Panc1 (cell line): ENCODE measurements at regions not wholly inside any gene's neighbourhood (a gene's known extent, or its start where the extent isn't known, plus 50 kb on each side); places are given as distances from the start of the nearest gene placed in this dataset.

Source experiments
- POLR2AphosphoS5 ChIP-seq: IDR thresholded peaks from 2 replicates; pipeline ENCODE4 v1.6.1; 2012; ENCODE audit warnings: mild to moderate bottlenecking, low read depth, low read length, moderate library complexity
- SIN3A ChIP-seq: IDR thresholded peaks from 2 replicates; pipeline ENCODE4 v1.6.1; 2012; ENCODE audit warnings: low read depth, mild to moderate bottlenecking, low read length, moderate library complexity, borderline replicate concordance; ENCODE audit not compliant: insufficient read depth
- TCF7L2 ChIP-seq: IDR thresholded peaks from 2 replicates; pipeline ENCODE4 v1.6.1; 2011; ENCODE audit warnings: mild to moderate bottlenecking, low read depth, low read length, inconsistent platforms
- TF ChIP-seq, protein P1 (sequence below): fragments of 450-650 bp; IDR thresholded peaks from 2 replicates; pipeline ENCODE4 v1.5.1; 2017; ENCODE audit warnings: mild to moderate bottlenecking
- TF ChIP-seq, protein P2 (sequence below), 2 experiments: IDR thresholded peaks; 2 replicates each; pipeline ENCODE4 v1.6.1; 2011 to 2012; ENCODE audit warnings: low read depth in 2 of 2, control low read depth in 1 of 2, low read length in 1 of 2, mild to moderate bottlenecking in 1 of 2, moderate library complexity in 1 of 2; ENCODE audit not compliant: insufficient read depth in 1 of 2

DNA sequence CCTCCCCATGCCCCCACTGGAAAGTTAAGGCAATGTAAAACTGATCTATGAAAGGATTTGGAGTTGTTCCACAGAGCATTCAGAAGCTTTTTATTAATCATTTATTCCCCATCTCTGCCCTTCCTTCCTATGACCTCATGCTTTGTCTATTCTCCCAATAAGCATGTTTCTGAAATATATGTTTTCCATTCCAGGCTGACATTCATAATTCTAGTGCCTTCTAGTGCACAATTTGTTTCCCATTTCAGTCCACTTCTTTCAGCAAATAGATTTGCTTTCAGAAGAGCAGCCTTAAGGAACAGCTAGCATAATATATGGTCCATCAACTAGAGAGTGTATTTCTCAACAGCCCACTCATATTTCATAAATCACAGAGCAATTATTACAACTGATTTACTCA, 77.1 kb upstream of the ATXN3L start:
- TF ChIP-seq SIN3A (no peak), POLR2AphosphoS5 (no peak), TCF7L2 (no peak)
- TF ChIP-seq, protein P1, sequence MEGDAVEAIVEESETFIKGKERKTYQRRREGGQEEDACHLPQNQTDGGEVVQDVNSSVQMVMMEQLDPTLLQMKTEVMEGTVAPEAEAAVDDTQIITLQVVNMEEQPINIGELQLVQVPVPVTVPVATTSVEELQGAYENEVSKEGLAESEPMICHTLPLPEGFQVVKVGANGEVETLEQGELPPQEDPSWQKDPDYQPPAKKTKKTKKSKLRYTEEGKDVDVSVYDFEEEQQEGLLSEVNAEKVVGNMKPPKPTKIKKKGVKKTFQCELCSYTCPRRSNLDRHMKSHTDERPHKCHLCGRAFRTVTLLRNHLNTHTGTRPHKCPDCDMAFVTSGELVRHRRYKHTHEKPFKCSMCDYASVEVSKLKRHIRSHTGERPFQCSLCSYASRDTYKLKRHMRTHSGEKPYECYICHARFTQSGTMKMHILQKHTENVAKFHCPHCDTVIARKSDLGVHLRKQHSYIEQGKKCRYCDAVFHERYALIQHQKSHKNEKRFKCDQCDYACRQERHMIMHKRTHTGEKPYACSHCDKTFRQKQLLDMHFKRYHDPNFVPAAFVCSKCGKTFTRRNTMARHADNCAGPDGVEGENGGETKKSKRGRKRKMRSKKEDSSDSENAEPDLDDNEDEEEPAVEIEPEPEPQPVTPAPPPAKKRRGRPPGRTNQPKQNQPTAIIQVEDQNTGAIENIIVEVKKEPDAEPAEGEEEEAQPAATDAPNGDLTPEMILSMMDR, result no peak
- TF ChIP-seq, protein P2, sequence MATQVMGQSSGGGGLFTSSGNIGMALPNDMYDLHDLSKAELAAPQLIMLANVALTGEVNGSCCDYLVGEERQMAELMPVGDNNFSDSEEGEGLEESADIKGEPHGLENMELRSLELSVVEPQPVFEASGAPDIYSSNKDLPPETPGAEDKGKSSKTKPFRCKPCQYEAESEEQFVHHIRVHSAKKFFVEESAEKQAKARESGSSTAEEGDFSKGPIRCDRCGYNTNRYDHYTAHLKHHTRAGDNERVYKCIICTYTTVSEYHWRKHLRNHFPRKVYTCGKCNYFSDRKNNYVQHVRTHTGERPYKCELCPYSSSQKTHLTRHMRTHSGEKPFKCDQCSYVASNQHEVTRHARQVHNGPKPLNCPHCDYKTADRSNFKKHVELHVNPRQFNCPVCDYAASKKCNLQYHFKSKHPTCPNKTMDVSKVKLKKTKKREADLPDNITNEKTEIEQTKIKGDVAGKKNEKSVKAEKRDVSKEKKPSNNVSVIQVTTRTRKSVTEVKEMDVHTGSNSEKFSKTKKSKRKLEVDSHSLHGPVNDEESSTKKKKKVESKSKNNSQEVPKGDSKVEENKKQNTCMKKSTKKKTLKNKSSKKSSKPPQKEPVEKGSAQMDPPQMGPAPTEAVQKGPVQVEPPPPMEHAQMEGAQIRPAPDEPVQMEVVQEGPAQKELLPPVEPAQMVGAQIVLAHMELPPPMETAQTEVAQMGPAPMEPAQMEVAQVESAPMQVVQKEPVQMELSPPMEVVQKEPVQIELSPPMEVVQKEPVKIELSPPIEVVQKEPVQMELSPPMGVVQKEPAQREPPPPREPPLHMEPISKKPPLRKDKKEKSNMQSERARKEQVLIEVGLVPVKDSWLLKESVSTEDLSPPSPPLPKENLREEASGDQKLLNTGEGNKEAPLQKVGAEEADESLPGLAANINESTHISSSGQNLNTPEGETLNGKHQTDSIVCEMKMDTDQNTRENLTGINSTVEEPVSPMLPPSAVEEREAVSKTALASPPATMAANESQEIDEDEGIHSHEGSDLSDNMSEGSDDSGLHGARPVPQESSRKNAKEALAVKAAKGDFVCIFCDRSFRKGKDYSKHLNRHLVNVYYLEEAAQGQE (IDR thresholded peaks at IDR 0.05; ENCODE audit: insufficient read depth in 1 of 2, low read depth in 2 of 2, low read length in 1 of 2), result no peak
